Stimulated activated CD8-positive, alpha-beta memory T cell treated with anti-CD3 and anti-CD28 coated beads, Interleukin-15, amount 100 ng/mL, for 1 hour (primary cell): ENCODE measurements at regions not wholly inside any gene's neighbourhood (a gene's known extent, or its start where the extent isn't known, plus 50 kb on each side); places are given as distances from the start of the nearest gene placed in this dataset.

Experiments
- DNase-seq: peaks from one replicate; pipeline ENCODE4 v3.0.0-alpha.2; 2020; ENCODE audit warnings: low read depth

GRCh38 chr9:95822583-95823431, 52.7 kb upstream of the ERCC6L2 start:
- DNase-seq = no peak

GRCh38 chr9:95822015-95822414, 53.5 kb upstream of the ERCC6L2 start:
- no peak for DNase-seq

GRCh38 chr9:95820074-95820473, 55.4 kb upstream of the ERCC6L2 start:
- no peak for DNase-seq

- no peak for DNase-seq
Observed at GRCh38 chr9:95819636-95820035, 55.9 kb upstream of the ERCC6L2 start.

GRCh38 chr9:95817205-95817604, 58.3 kb upstream of the ERCC6L2 start:
- no peak for DNase-seq

- DNase-seq = no peak
Observed at GRCh38 chr9:95816716-95817115, 58.8 kb upstream of the ERCC6L2 start.

GRCh38 chr9:95815961-95816360, 59.5 kb upstream of the ERCC6L2 start:
- DNase-seq = no peak

GRCh38 chr9:95815133-95815532, 60.4 kb upstream of the ERCC6L2 start:
- no peak for DNase-seq

- DNase-seq = no peak
Observed at GRCh38 chr9:95813923-95814322, 61.6 kb upstream of the ERCC6L2 start.

GRCh38 chr9:95810814-95811213, 64.7 kb upstream of the ERCC6L2 start:
- DNase-seq = no peak

- no peak for DNase-seq
Observed at GRCh38 chr9:95810133-95810532, 65.4 kb upstream of the ERCC6L2 start.

GRCh38 chr9:95809686-95810085, 65.8 kb upstream of the ERCC6L2 start:
- no peak for DNase-seq

- DNase-seq = no peak
Observed at GRCh38 chr9:95808011-95808410, 67.5 kb upstream of the ERCC6L2 start.

- no peak for DNase-seq
Observed at GRCh38 chr9:95807326-95807947, 68.1 kb upstream of the ERCC6L2 start.

- DNase-seq = no peak
Observed at GRCh38 chr9:95803197-95803596, 72.3 kb upstream of the ERCC6L2 start.

GRCh38 chr9:95801797-95802196, 73.7 kb upstream of the ERCC6L2 start:
- DNase-seq = no peak

- DNase-seq = no peak
Observed at GRCh38 chr9:95796029-95796428, 79.5 kb upstream of the ERCC6L2 start.

- DNase-seq = no peak
Observed at GRCh38 chr9:95793924-95794828, 81.3 kb upstream of the ERCC6L2 start.

- DNase-seq = no peak
Observed at GRCh38 chr9:95791695-95792094, 83.8 kb upstream of the ERCC6L2 start.

- DNase-seq = no peak
Observed at GRCh38 chr9:95791286-95791685, 84.2 kb upstream of the ERCC6L2 start.

- no peak for DNase-seq
Observed at GRCh38 chr9:95788521-95788991, 86.9 kb upstream of the ERCC6L2 start.

- no peak for DNase-seq
Observed at GRCh38 chr9:95788021-95788420, 87.5 kb upstream of the ERCC6L2 start.
